Liver (tissue), 7 donors: ENCODE measurements at regions not wholly inside any gene's neighbourhood (a gene's known extent, or its start where the extent isn't known, plus 50 kb on each side); places are given as distances from the start of the nearest gene placed in this dataset.

Source experiments
- DNase-seq: peaks from one replicate; pipeline ENCODE4 v3.0.0-alpha.2; 2017; ENCODE audit warnings: low spot score
- H3K27ac ChIP-seq, 2 donors: one replicate each; pipeline ENCODE4 v1.7.0; 2013; ENCODE audit warnings: inconsistent platforms in 2 of 2, low read length in 2 of 2, control low read depth in 1 of 2, low read depth in 1 of 2, mild to moderate bottlenecking in 1 of 2
- H3K27me3 ChIP-seq, 4 donors: one replicate each; pipeline versions ENCODE4 v1.6.1 to v1.7.0; 2013; ENCODE audit warnings: low read length in 3 of 4, inconsistent platforms in 1 of 4, mild to moderate bottlenecking in 1 of 4, moderate library complexity in 1 of 4; ENCODE audit not compliant: control insufficient read depth in 4 of 4, insufficient read depth in 4 of 4
- H3K36me3 ChIP-seq, 4 donors: one replicate each; pipeline versions ENCODE4 v1.6.1 to v1.7.0; 2013; ENCODE audit warnings: low read length in 3 of 4, mild to moderate bottlenecking in 3 of 4, low read depth in 1 of 4, moderate library complexity in 1 of 4; ENCODE audit not compliant: control insufficient read depth in 4 of 4, insufficient read depth in 3 of 4
- H3K4me1 ChIP-seq, 4 donors: one replicate each; pipeline versions ENCODE4 v1.6.1 to v1.7.0; 2013; ENCODE audit warnings: low read length in 3 of 4, mild to moderate bottlenecking in 3 of 4, moderate library complexity in 1 of 4; ENCODE audit not compliant: control insufficient read depth in 4 of 4, insufficient read depth in 4 of 4
- H3K4me3 ChIP-seq, 3 donors: one replicate each; pipeline versions ENCODE4 v1.6.1 to v1.7.0; 2013; ENCODE audit warnings: low read length in 3 of 3, control low read depth in 1 of 3, low read depth in 1 of 3, mild to moderate bottlenecking in 1 of 3
- H3K9ac ChIP-seq, 2 donors: one replicate each; pipeline ENCODE4 v1.7.0; 2013; ENCODE audit warnings: low read length in 2 of 2, mild to moderate bottlenecking in 2 of 2, moderate library complexity in 2 of 2, control low read depth in 1 of 2, low read depth in 1 of 2
- H3K9me3 ChIP-seq, 4 donors: one replicate each; pipeline versions ENCODE4 v1.6.1 to v1.7.0; 2013; ENCODE audit warnings: low read length in 3 of 4; ENCODE audit not compliant: control insufficient read depth in 4 of 4
- CTCF ChIP-seq: fragments of 150-350 bp; IDR thresholded peaks from 2 replicates; pipeline ENCODE4 v1.5.1; 2017; ENCODE audit warnings: improper control_type of control experiment, low read depth, low read length; ENCODE audit not compliant: missing input control
- EGR1 ChIP-seq, 2 donors: IDR thresholded peaks; 2 replicates each; pipeline ENCODE4 v1.6.1; 2016 to 2018; ENCODE audit warnings: antibody characterized with exemption in 2 of 2, low read depth in 2 of 2
- FOXA1 ChIP-seq: IDR thresholded peaks from 2 replicates; pipeline ENCODE4 v1.6.1; 2016; ENCODE audit warnings: antibody characterized with exemption
- FOXA2 ChIP-seq: IDR thresholded peaks from 2 replicates; pipeline ENCODE4 v1.6.1; 2016; ENCODE audit warnings: antibody characterized with exemption
- GABPA ChIP-seq, 2 donors: IDR thresholded peaks in 1 of 2; conservative IDR thresholded peaks in 1 of 2; 2 replicates each; pipeline ENCODE4 v1.6.1; 2016; ENCODE audit warnings: antibody characterized with exemption in 2 of 2, mild to moderate bottlenecking in 1 of 2, moderate library complexity in 1 of 2
- HNF4A ChIP-seq, 2 donors: conservative IDR thresholded peaks; 2 replicates each; pipeline ENCODE4 v1.6.1; 2016; ENCODE audit warnings: antibody characterized with exemption in 2 of 2, mild to moderate bottlenecking in 2 of 2
- HNF4G ChIP-seq: IDR thresholded peaks from 2 replicates; pipeline ENCODE4 v1.6.1; 2016; ENCODE audit warnings: antibody characterized with exemption
- JUND ChIP-seq, 2 donors: IDR thresholded peaks; 2 replicates each; pipeline ENCODE4 v1.6.1; 2016; ENCODE audit warnings: antibody characterized with exemption in 2 of 2
- NR2F2 ChIP-seq: IDR thresholded peaks from 2 replicates; pipeline ENCODE4 v1.6.1; 2016; ENCODE audit warnings: antibody characterized with exemption
- RAD21 ChIP-seq, 2 donors: IDR thresholded peaks; 2 replicates each; pipeline ENCODE4 v1.6.1; 2016; ENCODE audit warnings: antibody characterized with exemption in 2 of 2, mild to moderate bottlenecking in 2 of 2
- RXRA ChIP-seq, 2 donors: IDR thresholded peaks; 2 replicates each; pipeline ENCODE4 v1.6.1; 2017 to 2018; ENCODE audit warnings: antibody characterized with exemption in 2 of 2, mild to moderate bottlenecking in 1 of 2
- SP1 ChIP-seq: IDR thresholded peaks from 2 replicates; pipeline ENCODE4 v1.6.1; 2018; ENCODE audit warnings: antibody characterized with exemption, mild to moderate bottlenecking
- TAF1 ChIP-seq: conservative IDR thresholded peaks from 2 replicates; pipeline ENCODE4 v1.6.1; 2016; ENCODE audit warnings: antibody characterized with exemption, mild to moderate bottlenecking
- YY1 ChIP-seq: IDR thresholded peaks from 2 replicates; pipeline ENCODE4 v1.6.1; 2016; ENCODE audit warnings: antibody characterized with exemption, mild to moderate bottlenecking
- TF ChIP-seq, protein P1 (sequence below): IDR thresholded peaks from 2 replicates; pipeline ENCODE4 v1.6.1; 2016; ENCODE audit warnings: antibody characterized with exemption
- TF ChIP-seq, protein P2 (sequence below): IDR thresholded peaks from 2 replicates; pipeline ENCODE4 v1.6.1; 2016; ENCODE audit warnings: antibody characterized with exemption
- TF ChIP-seq, protein P3 (sequence below): IDR thresholded peaks from 2 replicates; pipeline ENCODE4 v1.6.1; 2016; ENCODE audit warnings: antibody characterized with exemption, mild to moderate bottlenecking
- TF ChIP-seq, protein P4 (sequence below): IDR thresholded peaks from 2 replicates; pipeline ENCODE4 v1.6.1; 2016; ENCODE audit warnings: antibody characterized with exemption
- donor health status: healthy.
- donor health status: healthy.
- donor health status: healthy.
- donor health status: healthy.

DNA sequence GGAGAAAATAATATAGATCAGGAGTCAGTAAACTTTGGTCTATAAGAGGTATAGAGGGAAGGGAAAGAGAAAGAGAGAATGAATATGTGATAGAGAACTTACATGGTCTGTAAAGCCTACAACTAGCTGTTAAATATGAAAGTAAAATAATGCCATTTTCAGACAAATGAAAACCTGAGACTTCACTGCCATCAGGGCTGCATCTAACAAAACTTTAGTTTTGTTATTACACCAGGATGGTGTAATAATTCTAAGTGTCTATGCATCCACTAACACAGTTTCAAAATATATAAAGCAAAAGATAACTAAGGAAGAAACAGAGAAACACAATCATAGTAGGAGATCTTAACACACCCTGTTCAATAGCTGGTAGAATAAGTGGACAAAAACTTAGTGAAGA is 217.7 kb downstream of the KLF13 start:
- no peak overlapping the region for H3K4me3 ChIP-seq
- no peak overlapping the region for H3K9ac ChIP-seq
- no peak overlapping the region for H3K27ac ChIP-seq
- no peak for TF ChIP-seq HNF4A (conservative IDR thresholded peaks at IDR 0.05)
- no peak for TF ChIP-seq FOXA2
- TF ChIP-seq, protein P1, sequence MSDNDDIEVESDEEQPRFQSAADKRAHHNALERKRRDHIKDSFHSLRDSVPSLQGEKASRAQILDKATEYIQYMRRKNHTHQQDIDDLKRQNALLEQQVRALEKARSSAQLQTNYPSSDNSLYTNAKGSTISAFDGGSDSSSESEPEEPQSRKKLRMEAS = no peak
- no peak for TF ChIP-seq HNF4G
- TF ChIP-seq JUND (IDR thresholded peaks at IDR 0.05) = no peak
- no peak for TF ChIP-seq NR2F2
- no peak for TF ChIP-seq CTCF
- no peak for TF ChIP-seq GABPA (IDR thresholded peaks at IDR 0.05 in 1 of 2, conservative IDR thresholded peaks at IDR 0.05 in 1 of 2)
- no peak for TF ChIP-seq EGR1 (IDR thresholded peaks at IDR 0.05; ENCODE audit: low read depth in 2 of 2)
- TF ChIP-seq RXRA (IDR thresholded peaks at IDR 0.05) = no peak
- TF ChIP-seq, protein P2, sequence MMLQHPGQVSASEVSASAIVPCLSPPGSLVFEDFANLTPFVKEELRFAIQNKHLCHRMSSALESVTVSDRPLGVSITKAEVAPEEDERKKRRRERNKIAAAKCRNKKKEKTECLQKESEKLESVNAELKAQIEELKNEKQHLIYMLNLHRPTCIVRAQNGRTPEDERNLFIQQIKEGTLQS = no peak
- TF ChIP-seq, protein P3, sequence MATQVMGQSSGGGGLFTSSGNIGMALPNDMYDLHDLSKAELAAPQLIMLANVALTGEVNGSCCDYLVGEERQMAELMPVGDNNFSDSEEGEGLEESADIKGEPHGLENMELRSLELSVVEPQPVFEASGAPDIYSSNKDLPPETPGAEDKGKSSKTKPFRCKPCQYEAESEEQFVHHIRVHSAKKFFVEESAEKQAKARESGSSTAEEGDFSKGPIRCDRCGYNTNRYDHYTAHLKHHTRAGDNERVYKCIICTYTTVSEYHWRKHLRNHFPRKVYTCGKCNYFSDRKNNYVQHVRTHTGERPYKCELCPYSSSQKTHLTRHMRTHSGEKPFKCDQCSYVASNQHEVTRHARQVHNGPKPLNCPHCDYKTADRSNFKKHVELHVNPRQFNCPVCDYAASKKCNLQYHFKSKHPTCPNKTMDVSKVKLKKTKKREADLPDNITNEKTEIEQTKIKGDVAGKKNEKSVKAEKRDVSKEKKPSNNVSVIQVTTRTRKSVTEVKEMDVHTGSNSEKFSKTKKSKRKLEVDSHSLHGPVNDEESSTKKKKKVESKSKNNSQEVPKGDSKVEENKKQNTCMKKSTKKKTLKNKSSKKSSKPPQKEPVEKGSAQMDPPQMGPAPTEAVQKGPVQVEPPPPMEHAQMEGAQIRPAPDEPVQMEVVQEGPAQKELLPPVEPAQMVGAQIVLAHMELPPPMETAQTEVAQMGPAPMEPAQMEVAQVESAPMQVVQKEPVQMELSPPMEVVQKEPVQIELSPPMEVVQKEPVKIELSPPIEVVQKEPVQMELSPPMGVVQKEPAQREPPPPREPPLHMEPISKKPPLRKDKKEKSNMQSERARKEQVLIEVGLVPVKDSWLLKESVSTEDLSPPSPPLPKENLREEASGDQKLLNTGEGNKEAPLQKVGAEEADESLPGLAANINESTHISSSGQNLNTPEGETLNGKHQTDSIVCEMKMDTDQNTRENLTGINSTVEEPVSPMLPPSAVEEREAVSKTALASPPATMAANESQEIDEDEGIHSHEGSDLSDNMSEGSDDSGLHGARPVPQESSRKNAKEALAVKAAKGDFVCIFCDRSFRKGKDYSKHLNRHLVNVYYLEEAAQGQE = no peak
- no peak for TF ChIP-seq SP1
- TF ChIP-seq, protein P4, sequence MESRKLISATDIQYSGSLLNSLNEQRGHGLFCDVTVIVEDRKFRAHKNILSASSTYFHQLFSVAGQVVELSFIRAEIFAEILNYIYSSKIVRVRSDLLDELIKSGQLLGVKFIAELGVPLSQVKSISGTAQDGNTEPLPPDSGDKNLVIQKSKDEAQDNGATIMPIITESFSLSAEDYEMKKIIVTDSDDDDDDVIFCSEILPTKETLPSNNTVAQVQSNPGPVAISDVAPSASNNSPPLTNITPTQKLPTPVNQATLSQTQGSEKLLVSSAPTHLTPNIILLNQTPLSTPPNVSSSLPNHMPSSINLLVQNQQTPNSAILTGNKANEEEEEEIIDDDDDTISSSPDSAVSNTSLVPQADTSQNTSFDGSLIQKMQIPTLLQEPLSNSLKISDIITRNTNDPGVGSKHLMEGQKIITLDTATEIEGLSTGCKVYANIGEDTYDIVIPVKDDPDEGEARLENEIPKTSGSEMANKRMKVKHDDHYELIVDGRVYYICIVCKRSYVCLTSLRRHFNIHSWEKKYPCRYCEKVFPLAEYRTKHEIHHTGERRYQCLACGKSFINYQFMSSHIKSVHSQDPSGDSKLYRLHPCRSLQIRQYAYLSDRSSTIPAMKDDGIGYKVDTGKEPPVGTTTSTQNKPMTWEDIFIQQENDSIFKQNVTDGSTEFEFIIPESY = no peak
- no peak for TF ChIP-seq FOXA1
- no peak for TF ChIP-seq YY1
- no peaks in the 10 kb centered on the region for H3K9me3 ChIP-seq
- H3K36me3 ChIP-seq = no peaks in the 10 kb centered on the region
- H3K4me1 ChIP-seq = peaks cover 0 to 3% (median 0%) of the 10 kb centered on the region in 4 donors
- H3K27me3 ChIP-seq = no peaks in the 10 kb centered on the region
- no peak for DNase-seq

- no peaks in the 10 kb centered on the region for H3K36me3 ChIP-seq
- peaks cover 0 to 1% (median 0%) of the 10 kb centered on the region in 4 donors for H3K4me1 ChIP-seq
- no peak overlapping the region for H3K27ac ChIP-seq
- H3K4me3 ChIP-seq = no peak overlapping the region
- no peaks in the 10 kb centered on the region for H3K27me3 ChIP-seq
- no peak for TF ChIP-seq YY1
- no peak for TF ChIP-seq TAF1
- no peak for TF ChIP-seq RAD21 (IDR thresholded peaks at IDR 0.05)
- no peak for TF ChIP-seq FOXA1
- no peak for TF ChIP-seq GABPA (IDR thresholded peaks at IDR 0.05 in 1 of 2, conservative IDR thresholded peaks at IDR 0.05 in 1 of 2)
- TF ChIP-seq JUND (IDR thresholded peaks at IDR 0.05) = no peak
- no peak for TF ChIP-seq NR2F2
- TF ChIP-seq HNF4G = no peak
- TF ChIP-seq CTCF = no peak
- no peak for TF ChIP-seq RXRA (IDR thresholded peaks at IDR 0.05)
- TF ChIP-seq, protein P1 = no peak
- TF ChIP-seq, protein P4 = no peak
- no peak for TF ChIP-seq HNF4A (conservative IDR thresholded peaks at IDR 0.05)
- no peak for DNase-seq
- no peak overlapping the region for H3K9ac ChIP-seq
- H3K9me3 ChIP-seq = no peaks in the 10 kb centered on the region
These were observed 218.6 kb downstream of the KLF13 start for GRCh38 chr15:31545257-31545656.
